ENCODE measurements at regions not wholly inside any gene's neighbourhood (a gene's known extent, or its start where the extent isn't known, plus 50 kb on each side); places are given as distances from the start of the nearest gene placed in this dataset.

DNA sequence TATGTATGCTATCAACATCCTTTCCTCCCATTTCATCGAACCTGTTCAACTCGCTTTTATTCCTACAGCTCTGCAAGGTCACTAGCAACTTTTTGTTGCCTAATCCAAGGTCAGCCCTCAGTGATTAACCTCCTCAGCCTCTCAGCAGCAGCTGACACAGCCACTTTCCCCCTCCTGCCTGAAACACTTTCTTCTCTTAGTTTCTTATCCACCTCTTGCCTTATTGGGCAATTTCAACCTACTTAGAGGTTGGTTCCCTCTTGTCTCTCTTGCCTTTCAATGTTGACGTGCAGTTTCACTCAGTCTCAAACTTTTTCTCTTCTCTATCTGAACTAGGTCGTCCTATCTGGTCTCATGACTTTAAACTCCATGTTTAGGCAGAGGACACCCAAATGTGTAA is 156.3 kb downstream of the C1orf94 start (continued):
- no peak for TF ChIP-seq NPAS2 (CRISPR knock-in tag; IDR thresholded peaks at IDR 0.05; ENCODE audit: borderline replicate concordance)

GRCh38 chr1:34338871-34339270 is 162.2 kb downstream of the C1orf94 start:
- 0% methylated on average over 1 of the region's 1 CpG for WGBS (ENCODE audit: missing lambda C conversion rate)
- TF ChIP-seq GATA3 (IDR thresholded peaks at IDR 0.05; ENCODE audit: borderline replicate concordance) (no peak), SREBF2 (IDR thresholded peaks at IDR 0.05) (no peak), BHLHE40 (IDR thresholded peaks at IDR 0.05; ENCODE audit: low read depth, low read length) (no peak), HOXB13 (CRISPR knock-in tag; IDR thresholded peaks at IDR 0.05; ENCODE audit: low read depth) (no peak), CEBPB (IDR thresholded peaks at IDR 0.05) (no peak), POLR2AphosphoS2 (conservative IDR thresholded peaks at IDR 0.05; ENCODE audit: low read length) (no peak), RARB (CRISPR knock-in tag; IDR thresholded peaks at IDR 0.05) (no peak), EP300 (IDR thresholded peaks at IDR 0.05) (no peak), MYC (IDR thresholded peaks at IDR 0.05; ENCODE audit: borderline replicate concordance, low read length) (no peak), HOXA7 (CRISPR knock-in tag; IDR thresholded peaks at IDR 0.05) (no peak), ELK1 (IDR thresholded peaks at IDR 0.05; ENCODE audit: low read depth, low read length) (no peak), SMC3 (IDR thresholded peaks at IDR 0.05) (no peak), E2F6 (IDR thresholded peaks at IDR 0.05; ENCODE audit: borderline replicate concordance, low read depth) (no peak), HOXB5 (CRISPR knock-in tag; IDR thresholded peaks at IDR 0.05) (no peak)
- TF ChIP-seq, protein P1, sequence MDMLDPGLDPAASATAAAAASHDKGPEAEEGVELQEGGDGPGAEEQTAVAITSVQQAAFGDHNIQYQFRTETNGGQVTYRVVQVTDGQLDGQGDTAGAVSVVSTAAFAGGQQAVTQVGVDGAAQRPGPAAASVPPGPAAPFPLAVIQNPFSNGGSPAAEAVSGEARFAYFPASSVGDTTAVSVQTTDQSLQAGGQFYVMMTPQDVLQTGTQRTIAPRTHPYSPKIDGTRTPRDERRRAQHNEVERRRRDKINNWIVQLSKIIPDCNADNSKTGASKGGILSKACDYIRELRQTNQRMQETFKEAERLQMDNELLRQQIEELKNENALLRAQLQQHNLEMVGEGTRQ (IDR thresholded peaks at IDR 0.05): no peak
- TF ChIP-seq, protein P2, sequence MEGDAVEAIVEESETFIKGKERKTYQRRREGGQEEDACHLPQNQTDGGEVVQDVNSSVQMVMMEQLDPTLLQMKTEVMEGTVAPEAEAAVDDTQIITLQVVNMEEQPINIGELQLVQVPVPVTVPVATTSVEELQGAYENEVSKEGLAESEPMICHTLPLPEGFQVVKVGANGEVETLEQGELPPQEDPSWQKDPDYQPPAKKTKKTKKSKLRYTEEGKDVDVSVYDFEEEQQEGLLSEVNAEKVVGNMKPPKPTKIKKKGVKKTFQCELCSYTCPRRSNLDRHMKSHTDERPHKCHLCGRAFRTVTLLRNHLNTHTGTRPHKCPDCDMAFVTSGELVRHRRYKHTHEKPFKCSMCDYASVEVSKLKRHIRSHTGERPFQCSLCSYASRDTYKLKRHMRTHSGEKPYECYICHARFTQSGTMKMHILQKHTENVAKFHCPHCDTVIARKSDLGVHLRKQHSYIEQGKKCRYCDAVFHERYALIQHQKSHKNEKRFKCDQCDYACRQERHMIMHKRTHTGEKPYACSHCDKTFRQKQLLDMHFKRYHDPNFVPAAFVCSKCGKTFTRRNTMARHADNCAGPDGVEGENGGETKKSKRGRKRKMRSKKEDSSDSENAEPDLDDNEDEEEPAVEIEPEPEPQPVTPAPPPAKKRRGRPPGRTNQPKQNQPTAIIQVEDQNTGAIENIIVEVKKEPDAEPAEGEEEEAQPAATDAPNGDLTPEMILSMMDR (IDR thresholded peaks at IDR 0.05): no peak
- no peaks in the 10 kb centered on the region for H3K4me1 ChIP-seq
- H3K9me3 ChIP-seq: no peaks in the 10 kb centered on the region
- H3K4me2 ChIP-seq: no peak overlapping the region
- ChIA-PET CTCF (no interaction called here), POLR2A (no interaction called here)
- no peak for ATAC-seq
- no peak overlapping the region for H3K27ac ChIP-seq
- H3K4me3 ChIP-seq: no peak overlapping the region
- no peak for DNase-seq (ENCODE audit: low read depth in 1 of 2, low spot score in 1 of 2)
- no peak for FAIRE-seq

DNA sequence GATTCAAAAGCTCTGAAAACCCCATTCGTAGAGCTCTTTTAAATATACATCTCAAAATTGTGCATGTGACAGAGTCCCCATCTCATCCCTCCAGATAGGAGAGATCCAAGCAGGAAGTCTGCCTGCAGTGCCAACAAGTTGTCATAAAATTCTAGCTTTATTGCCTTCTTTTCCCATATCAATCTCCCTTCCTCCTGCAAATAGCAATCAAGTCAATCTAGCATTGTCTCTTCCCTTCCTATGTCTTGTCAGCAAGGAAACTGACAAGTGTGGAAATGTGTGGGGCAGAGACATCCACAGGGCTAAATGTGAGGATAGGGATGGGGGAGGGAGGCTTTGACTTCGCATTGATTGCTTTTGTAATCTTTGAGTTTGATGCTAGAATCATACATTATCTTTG is 165.2 kb downstream of the C1orf94 start:
- Histone ChIP-seq H3K4me1 (no peaks in the 10 kb centered on the region), H3K27ac (no peak overlapping the region), H3K9me3 (no peaks in the 10 kb centered on the region), H3K4me3 (no peak overlapping the region), H3K4me2 (no peak overlapping the region)
- DNase-seq (ENCODE audit: low read depth in 1 of 2, low spot score in 1 of 2): no peak
- no peak for ATAC-seq
- ChIA-PET POLR2A (no interaction called here), CTCF (no interaction called here)
- no peak for FAIRE-seq
- WGBS (ENCODE audit: missing lambda C conversion rate): 8% methylated on average over 2 of the region's 2 CpGs
- TF ChIP-seq, protein P3, sequence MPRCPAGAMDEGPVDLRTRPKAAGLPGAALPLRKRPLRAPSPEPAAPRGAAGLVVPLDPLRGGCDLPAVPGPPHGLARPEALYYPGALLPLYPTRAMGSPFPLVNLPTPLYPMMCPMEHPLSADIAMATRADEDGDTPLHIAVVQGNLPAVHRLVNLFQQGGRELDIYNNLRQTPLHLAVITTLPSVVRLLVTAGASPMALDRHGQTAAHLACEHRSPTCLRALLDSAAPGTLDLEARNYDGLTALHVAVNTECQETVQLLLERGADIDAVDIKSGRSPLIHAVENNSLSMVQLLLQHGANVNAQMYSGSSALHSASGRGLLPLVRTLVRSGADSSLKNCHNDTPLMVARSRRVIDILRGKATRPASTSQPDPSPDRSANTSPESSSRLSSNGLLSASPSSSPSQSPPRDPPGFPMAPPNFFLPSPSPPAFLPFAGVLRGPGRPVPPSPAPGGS (IDR thresholded peaks at IDR 0.05): no peak
- no peak for TF ChIP-seq MYC (IDR thresholded peaks at IDR 0.05; ENCODE audit: borderline replicate concordance, low read length)
- no peak for TF ChIP-seq HOXA7 (CRISPR knock-in tag; IDR thresholded peaks at IDR 0.05)
- no peak for TF ChIP-seq JUN (IDR thresholded peaks at IDR 0.05)
- TF ChIP-seq ZSCAN20 (CRISPR knock-in tag; IDR thresholded peaks at IDR 0.05): no peak
- no peak for TF ChIP-seq CHD2 (IDR thresholded peaks at IDR 0.05; ENCODE audit: low read length, partially characterized antibody)
- no peak for TF ChIP-seq FOSB (CRISPR knock-in tag; IDR thresholded peaks at IDR 0.05)
- no peak for TF ChIP-seq KDM5A (IDR thresholded peaks at IDR 0.05)
- TF ChIP-seq EP300 (IDR thresholded peaks at IDR 0.05): no peak
- no peak for TF ChIP-seq CHD4 (IDR thresholded peaks at IDR 0.05; ENCODE audit: borderline replicate concordance)
- no peak for TF ChIP-seq RNF2 (IDR thresholded peaks at IDR 0.05; ENCODE audit: borderline replicate concordance, low read depth)
- no peak for TF ChIP-seq MAZ (IDR thresholded peaks at IDR 0.05; ENCODE audit: borderline replicate concordance, low read depth, low read length)
- no peak for TF ChIP-seq RARB (CRISPR knock-in tag; IDR thresholded peaks at IDR 0.05)
- TF ChIP-seq GATA3 (IDR thresholded peaks at IDR 0.05; ENCODE audit: borderline replicate concordance): no peak
- TF ChIP-seq HEYL (CRISPR knock-in tag; IDR thresholded peaks at IDR 0.05): no peak
- TF ChIP-seq ATOH8 (CRISPR knock-in tag; IDR thresholded peaks at IDR 0.05; ENCODE audit: low read depth): no peak
- TF ChIP-seq TP53 (CRISPR knock-in tag; IDR thresholded peaks at IDR 0.05): no peak
- TF ChIP-seq HDAC2 (IDR thresholded peaks at IDR 0.05): no peak
- TF ChIP-seq CEBPB (IDR thresholded peaks at IDR 0.05): no peak
